Right lobe of liver (tissue), 6 donors: ENCODE measurements at regions not wholly inside any gene's neighbourhood (a gene's known extent, or its start where the extent isn't known, plus 50 kb on each side); places are given as distances from the start of the nearest gene placed in this dataset.

Experiments used
- ATAC-seq, 4 donors: fragments of 200-7000 bp; cut with Tn5 transposase; one replicate each; pipeline ENCODE4 v1.9.1; 2020; ENCODE audit warnings: mild to moderate bottlenecking in 4 of 4, moderate library complexity in 4 of 4
- DNase-seq, 3 donors: peaks; one replicate each; pipeline ENCODE4 v3.0.0-alpha.2; 2020
- H3K27ac ChIP-seq, 3 donors: fragments of 200-600 bp; one replicate each; pipeline ENCODE4 v1.8.0; 2022
- H3K27me3 ChIP-seq, 2 donors: fragments of 200-600 bp; one replicate each; pipeline ENCODE4 v1.8.0; 2022
- H3K36me3 ChIP-seq, 4 donors: fragments of 200-600 bp; sonication (generic) in 1 of 4; one replicate each; pipeline versions ENCODE4 v1.5.1 to v1.8.0; 2017 to 2022; ENCODE audit warnings: control low read depth in 1 of 4
- H3K4me1 ChIP-seq, 4 donors: fragments of 200-600 bp; sonication (generic) in 1 of 4; one replicate each; pipeline versions ENCODE4 v1.5.1 to v1.8.0; 2017 to 2022; ENCODE audit warnings: control low read depth in 1 of 4
- H3K4me3 ChIP-seq, 3 donors: fragments of 200-600 bp; one replicate each; pipeline ENCODE4 v1.8.0; 2022
- H3K9me3 ChIP-seq, 4 donors: fragments of 200-600 bp; sonication (generic) in 1 of 4; one replicate each; pipeline versions ENCODE4 v1.5.1 to v1.8.0; 2017 to 2022; ENCODE audit warnings: control low read depth in 1 of 4
- CTCF ChIP-seq, 4 donors: fragments of 200-600 bp in 3 of 4; fragments of 450-650 bp in 1 of 4; IDR thresholded peaks; one replicate each; pipeline versions ENCODE4 v1.5.1 to v1.8.0; 2016 to 2022; ENCODE audit warnings: antibody characterized with exemption in 4 of 4, mild to moderate bottlenecking in 2 of 4
- POLR2A ChIP-seq: fragments of 450-650 bp; IDR thresholded peaks from one replicate; pipeline ENCODE4 v1.6.1; 2017; ENCODE audit warnings: antibody characterized with exemption, mild to moderate bottlenecking
- WGBS: methylation state at CpG from one replicate; pipeline ENCODE4 v1.1.6; 2018; ENCODE audit warnings: low coverage, low lambda C conversion rate; ENCODE audit not compliant: insufficient coverage; ENCODE audit errors: missing lambda C conversion rate; 5-methylcytosine and 5-hydroxymethylcytosine counted together
- intact Hi-C, 2 donors: fragments of 100-400 bp; cut with DNase I; formaldehyde crosslinking; loops; one replicate each; pipeline versions ENCODE4 v1.11.2 to v1.14.1; 2022
- donor health status: DM: no; HTN: yes; CAD: no.
- donor health status: DM: no; HTN: no; CAD: no.
- donor health status: DM: no; HTN: no; CAD: no.
- donor health status: DM: no; HTN: yes; CAD: no.
- donor health status: DM: no; HTN: yes; CAD: no.

GRCh38 chr13:34654647-34655046, 287.4 kb upstream of the NBEA start:
- Histone ChIP-seq H3K27me3 (no peaks in the 10 kb centered on the region), H3K9me3 (no peaks in the 10 kb centered on the region), H3K4me1 (no peaks in the 10 kb centered on the region), H3K27ac (no peak overlapping the region), H3K4me3 (no peak overlapping the region), H3K36me3 (no peaks in the 10 kb centered on the region)
- 36% methylated on average over 6 of the region's 6 CpGs for WGBS
- ATAC-seq: no peak
- intact Hi-C loops: no loop called here
- no peak for DNase-seq
- TF ChIP-seq POLR2A (no peak), CTCF (IDR thresholded peaks at IDR 0.05) (no peak)

GRCh38 chr13:34655554-34655953, 286.5 kb upstream of the NBEA start:
- no peak overlapping the region for H3K4me3 ChIP-seq
- intact Hi-C loops: no loop called here
- DNase-seq (no peak), ATAC-seq (no peak)
- H3K27ac ChIP-seq: no peak overlapping the region
- no peaks in the 10 kb centered on the region for H3K9me3 ChIP-seq
- no peaks in the 10 kb centered on the region for H3K4me1 ChIP-seq
- H3K27me3 ChIP-seq: no peaks in the 10 kb centered on the region
- no peaks in the 10 kb centered on the region for H3K36me3 ChIP-seq
- TF ChIP-seq POLR2A (no peak), CTCF (IDR thresholded peaks at IDR 0.05) (no peak)

DNA sequence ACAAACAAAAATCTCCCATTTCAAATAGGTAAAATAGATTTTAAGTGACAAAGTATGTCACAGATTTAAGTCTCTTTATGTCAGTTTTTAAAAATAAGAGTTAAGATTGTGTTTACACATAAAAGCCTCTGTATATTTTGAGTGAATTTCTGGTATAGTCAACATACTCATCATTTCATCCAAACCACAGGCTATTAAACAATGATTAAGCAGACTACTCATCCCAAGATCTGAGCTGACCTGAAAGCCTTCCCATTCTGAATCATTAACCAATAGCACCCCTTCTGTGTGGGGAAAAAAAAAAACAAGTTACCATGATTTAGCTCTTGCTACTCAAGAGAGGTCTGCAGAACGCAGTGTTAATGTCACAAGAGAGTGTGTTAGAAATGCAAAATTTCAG, 284.4 kb upstream of the NBEA start:
- ATAC-seq (no peak), DNase-seq (no peak)
- H3K36me3 ChIP-seq: no peaks in the 10 kb centered on the region
- H3K9me3 ChIP-seq: no peaks in the 10 kb centered on the region
- H3K4me3 ChIP-seq: no peak overlapping the region
- no peak overlapping the region for H3K27ac ChIP-seq
- 38% methylated on average over 1 of the region's 1 CpG for WGBS
- intact Hi-C loops: no loop called here
- TF ChIP-seq CTCF (IDR thresholded peaks at IDR 0.05) (no peak), POLR2A (no peak)
- no peaks in the 10 kb centered on the region for H3K27me3 ChIP-seq
- H3K4me1 ChIP-seq: no peaks in the 10 kb centered on the region

DNA sequence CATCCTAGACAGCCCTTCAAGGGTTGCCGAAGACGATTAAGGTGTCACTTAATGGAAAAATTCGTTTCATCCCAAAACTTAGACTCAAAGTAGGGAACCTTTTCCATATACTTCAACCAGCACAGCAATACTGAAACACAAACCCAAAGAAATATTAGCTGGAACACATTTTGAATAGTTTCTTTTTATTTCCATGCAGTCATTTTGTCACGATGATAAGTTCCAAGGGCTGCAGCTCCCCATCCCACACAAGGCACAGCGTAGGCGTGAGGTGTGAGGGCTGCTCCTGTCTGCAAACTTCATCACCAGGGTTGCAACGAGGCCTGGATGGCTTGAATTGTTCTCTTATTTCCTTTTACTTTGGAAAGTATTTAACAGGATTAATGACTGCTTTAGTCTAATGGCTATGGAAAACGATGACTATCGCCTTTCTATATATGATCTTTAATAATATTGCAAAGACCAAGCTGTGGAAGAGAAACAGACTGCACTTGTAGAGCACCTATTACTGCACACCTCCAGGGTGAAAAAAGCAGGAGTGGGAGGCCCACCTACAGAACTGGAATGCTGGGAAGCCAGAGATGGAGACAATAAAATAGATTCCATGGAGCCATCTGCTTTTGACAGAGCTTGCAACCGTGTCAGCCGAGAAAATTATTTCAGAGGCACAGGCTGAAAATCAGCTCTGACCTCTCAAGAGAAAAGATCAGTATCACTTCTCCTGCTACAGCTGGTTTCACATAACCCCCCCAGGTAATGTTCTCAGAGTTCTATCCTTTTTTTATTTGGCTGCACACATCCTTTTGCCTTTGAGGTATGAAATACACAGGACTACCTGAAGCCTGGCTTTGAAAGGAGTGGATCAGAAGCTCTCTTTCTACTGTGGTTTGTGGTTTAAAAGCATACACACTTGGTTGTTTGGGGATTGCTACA, 274.5 kb upstream of the NBEA start:
- no peak for TF ChIP-seq POLR2A
- TF ChIP-seq CTCF (IDR thresholded peaks at IDR 0.05): no peak
- Histone ChIP-seq H3K9me3 (no peaks in the 10 kb centered on the region), H3K36me3 (no peaks in the 10 kb centered on the region), H3K4me3 (no peak overlapping the region), H3K27ac (no peak overlapping the region), H3K27me3 (no peaks in the 10 kb centered on the region), H3K4me1 (no peaks in the 10 kb centered on the region)
- intact Hi-C loops: no loop called here
- ATAC-seq (no peak), DNase-seq (no peak)
- WGBS: 69% methylated on average over 10 of the region's 11 CpGs

GRCh38 chr13:34671137-34671536, 270.9 kb upstream of the NBEA start:
- ATAC-seq: no peak
- Histone ChIP-seq H3K4me3 (no peak overlapping the region), H3K4me1 (no peaks in the 10 kb centered on the region), H3K36me3 (no peaks in the 10 kb centered on the region), H3K27ac (no peak overlapping the region), H3K27me3 (no peaks in the 10 kb centered on the region), H3K9me3 (no peaks in the 10 kb centered on the region)
- TF ChIP-seq POLR2A (no peak), CTCF (IDR thresholded peaks at IDR 0.05) (no peak)
- no peak for DNase-seq
- intact Hi-C loops: no loop called here
